ENCODE measurements at regions not wholly inside any gene's neighbourhood (a gene's known extent, or its start where the extent isn't known, plus 50 kb on each side); places are given as distances from the start of the nearest gene placed in this dataset.

- TF ChIP-seq EZH2 (IDR thresholded peaks at IDR 0.05; ENCODE audit: borderline replicate concordance, low read length) (no peak), CTCF (conservative IDR thresholded peaks at IDR 0.05 in 1 of 2, IDR thresholded peaks at IDR 0.05 in 1 of 2; ENCODE audit: extremely low read depth in 1 of 2, insufficient read depth in 1 of 2, low read depth in 1 of 2, low read length in 2 of 2) (no peak)
Measured at GRCh38 chr6:91144126-91144525, 557.3 kb upstream of the MAP3K7 start.

Measured in mammary epithelial cell (primary cell).